ENCODE measurements at regions not wholly inside any gene's neighbourhood (a gene's known extent, or its start where the extent isn't known, plus 50 kb on each side); places are given as distances from the start of the nearest gene placed in this dataset.

DNA sequence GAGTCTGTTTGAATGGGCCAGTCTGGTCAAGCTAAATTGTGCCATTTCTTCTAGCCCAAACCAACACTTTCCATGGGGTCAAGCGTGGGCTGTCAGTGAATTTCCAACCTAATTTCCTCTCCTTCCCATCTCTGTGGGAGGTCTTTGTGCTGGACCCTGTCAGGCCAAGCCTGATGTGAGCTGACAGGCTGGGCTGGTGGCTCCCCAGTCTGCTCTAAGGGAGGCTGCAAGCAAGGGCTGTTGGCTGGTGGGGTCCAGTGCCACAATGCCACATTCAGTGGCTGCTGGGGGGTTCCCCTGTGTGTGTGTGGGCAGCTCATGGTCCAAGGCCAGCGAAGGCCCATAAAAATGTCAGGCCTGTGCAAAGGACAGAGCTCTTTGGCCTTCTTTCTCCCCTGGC, 216.1 kb downstream of the OPA1 start:
- TF ChIP-seq, protein P1, sequence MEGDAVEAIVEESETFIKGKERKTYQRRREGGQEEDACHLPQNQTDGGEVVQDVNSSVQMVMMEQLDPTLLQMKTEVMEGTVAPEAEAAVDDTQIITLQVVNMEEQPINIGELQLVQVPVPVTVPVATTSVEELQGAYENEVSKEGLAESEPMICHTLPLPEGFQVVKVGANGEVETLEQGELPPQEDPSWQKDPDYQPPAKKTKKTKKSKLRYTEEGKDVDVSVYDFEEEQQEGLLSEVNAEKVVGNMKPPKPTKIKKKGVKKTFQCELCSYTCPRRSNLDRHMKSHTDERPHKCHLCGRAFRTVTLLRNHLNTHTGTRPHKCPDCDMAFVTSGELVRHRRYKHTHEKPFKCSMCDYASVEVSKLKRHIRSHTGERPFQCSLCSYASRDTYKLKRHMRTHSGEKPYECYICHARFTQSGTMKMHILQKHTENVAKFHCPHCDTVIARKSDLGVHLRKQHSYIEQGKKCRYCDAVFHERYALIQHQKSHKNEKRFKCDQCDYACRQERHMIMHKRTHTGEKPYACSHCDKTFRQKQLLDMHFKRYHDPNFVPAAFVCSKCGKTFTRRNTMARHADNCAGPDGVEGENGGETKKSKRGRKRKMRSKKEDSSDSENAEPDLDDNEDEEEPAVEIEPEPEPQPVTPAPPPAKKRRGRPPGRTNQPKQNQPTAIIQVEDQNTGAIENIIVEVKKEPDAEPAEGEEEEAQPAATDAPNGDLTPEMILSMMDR (IDR thresholded peaks at IDR 0.05), result no peak
- no peak for TF ChIP-seq EP300 (IDR thresholded peaks at IDR 0.05)
